GM06990 (cell line): ENCODE measurements at regions not wholly inside any gene's neighbourhood (a gene's known extent, or its start where the extent isn't known, plus 50 kb on each side); places are given as distances from the start of the nearest gene placed in this dataset.

Experiments used
- DNase-seq: peaks from one replicate; pipeline ENCODE4 v3.0.0-alpha.2; 2011; ENCODE audit not compliant: insufficient read length; ENCODE audit errors: extremely low read depth
- H3K27me3 ChIP-seq: replicated peaks from 2 replicates; pipeline ENCODE4 v1.6.0; 2011; ENCODE audit warnings: low read length; ENCODE audit not compliant: control insufficient read depth, insufficient read depth
- H3K36me3 ChIP-seq: 2 replicates; pipeline ENCODE4 v1.5.1; 2011; ENCODE audit warnings: low read length; ENCODE audit not compliant: control insufficient read depth, insufficient read depth
- H3K4me3 ChIP-seq: replicated peaks from 2 replicates; pipeline ENCODE4 v1.5.1; 2011; ENCODE audit warnings: low read depth, mild to moderate bottlenecking, control low read depth, low read length
- CTCF ChIP-seq: IDR thresholded peaks from 2 replicates; pipeline ENCODE4 v1.5.1; 2011; ENCODE audit warnings: low read length, control low read depth, mild to moderate bottlenecking, inconsistent platforms; ENCODE audit not compliant: insufficient read depth, poor library complexity, severe bottlenecking

DNA sequence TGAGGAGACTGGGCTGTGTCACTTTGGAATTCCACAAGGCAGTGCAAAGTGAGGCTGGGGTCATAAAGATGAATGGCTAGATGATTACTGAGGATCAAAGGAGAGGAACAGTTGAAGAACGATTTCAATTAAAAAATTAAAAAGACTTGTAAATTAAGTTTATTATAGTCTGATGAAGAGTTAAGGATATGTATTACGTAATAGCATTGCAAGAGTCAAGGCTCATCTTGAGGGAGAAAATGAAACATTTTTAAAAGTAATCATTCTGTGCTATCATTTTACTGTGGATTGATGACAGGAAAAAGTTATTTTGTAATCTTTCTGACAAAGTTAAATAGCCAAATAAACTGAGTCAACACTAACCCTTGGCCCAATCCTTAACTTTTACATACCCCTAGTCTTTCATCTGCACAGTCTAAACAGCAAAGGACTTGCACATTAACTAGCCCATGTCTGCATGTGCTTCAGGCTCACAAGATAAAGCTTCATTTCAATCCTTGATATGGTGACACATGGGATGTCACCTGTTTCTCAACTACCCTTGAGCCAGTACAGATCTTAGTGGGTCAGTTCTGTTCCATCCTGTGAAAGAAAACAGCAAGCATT lies 465.5 kb upstream of the CTSO start:
- no peak overlapping the region for H3K4me3 ChIP-seq
- no peaks in the 10 kb centered on the region for H3K27me3 ChIP-seq

GRCh38 chr4:156414406-156414805 lies 460.7 kb upstream of the CTSO start:
- Histone ChIP-seq H3K27me3 (no peaks in the 10 kb centered on the region), H3K4me3 (no peak overlapping the region), H3K36me3 (no peaks in the 10 kb centered on the region)
- no peak for DNase-seq
- TF ChIP-seq CTCF, result no peak

More for the DNA sequence above, 465.5 kb upstream of the CTSO start:
- TF ChIP-seq CTCF, result no peak
- H3K36me3 ChIP-seq, result no peaks in the 10 kb centered on the region
- DNase-seq, result no peak

- H3K27me3 ChIP-seq, result no peaks in the 10 kb centered on the region
- H3K36me3 ChIP-seq, result no peaks in the 10 kb centered on the region
- TF ChIP-seq CTCF, result no peak
- H3K4me3 ChIP-seq, result no peak overlapping the region
- no peak for DNase-seq
Measured at GRCh38 chr4:156413239-156414135, 459.8 kb upstream of the CTSO start.

DNA sequence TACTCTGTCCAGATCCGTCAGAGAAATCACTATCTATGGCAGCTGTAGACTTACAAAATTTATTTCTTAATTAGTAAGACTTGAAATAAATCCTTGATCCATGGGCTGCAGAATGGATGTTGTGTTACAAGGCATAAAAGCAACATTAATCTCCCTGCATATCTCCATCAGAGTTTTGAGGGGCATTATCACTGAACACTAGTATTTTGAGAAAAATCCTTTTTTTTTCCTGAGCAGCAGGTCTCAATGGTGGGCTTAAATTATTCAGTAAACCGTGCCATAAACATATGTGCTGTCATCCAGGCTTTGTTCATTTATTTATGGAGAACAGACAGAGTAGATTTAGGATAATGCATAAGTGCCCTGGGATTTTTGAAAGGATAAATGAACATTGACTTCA lies 457.9 kb upstream of the CTSO start:
- no peak for TF ChIP-seq CTCF
- Histone ChIP-seq H3K36me3 (no peaks in the 10 kb centered on the region), H3K4me3 (no peak overlapping the region), H3K27me3 (no peaks in the 10 kb centered on the region)
- DNase-seq, result no peak

DNA sequence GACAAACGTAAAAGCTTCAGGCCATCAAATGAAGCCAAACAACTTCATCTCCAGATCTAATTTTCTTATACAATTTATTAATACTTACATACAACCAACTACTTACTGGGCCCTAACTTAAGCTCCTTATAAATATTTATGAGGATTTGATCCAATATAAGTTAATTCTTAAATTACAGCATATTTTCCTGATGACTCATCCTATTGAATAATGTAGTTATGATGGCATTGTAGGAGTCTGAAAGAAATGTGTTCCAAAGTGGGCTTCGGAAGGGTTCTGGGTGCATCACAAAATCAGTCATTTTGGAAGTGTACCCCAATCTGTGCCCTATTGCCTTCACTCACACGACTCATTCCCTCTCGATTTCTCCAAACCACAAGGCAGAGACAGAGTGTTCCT lies 455.1 kb upstream of the CTSO start:
- Histone ChIP-seq H3K27me3 (no peaks in the 10 kb centered on the region), H3K4me3 (no peak overlapping the region), H3K36me3 (no peaks in the 10 kb centered on the region)
- DNase-seq, result no peak
- TF ChIP-seq CTCF, result no peak
